ENCODE measurements at regions not wholly inside any gene's neighbourhood (a gene's known extent, or its start where the extent isn't known, plus 50 kb on each side); places are given as distances from the start of the nearest gene placed in this dataset.
A peak's percentile ranks its signal among the peaks of the same experiment; 100 is the strongest.

DNA sequence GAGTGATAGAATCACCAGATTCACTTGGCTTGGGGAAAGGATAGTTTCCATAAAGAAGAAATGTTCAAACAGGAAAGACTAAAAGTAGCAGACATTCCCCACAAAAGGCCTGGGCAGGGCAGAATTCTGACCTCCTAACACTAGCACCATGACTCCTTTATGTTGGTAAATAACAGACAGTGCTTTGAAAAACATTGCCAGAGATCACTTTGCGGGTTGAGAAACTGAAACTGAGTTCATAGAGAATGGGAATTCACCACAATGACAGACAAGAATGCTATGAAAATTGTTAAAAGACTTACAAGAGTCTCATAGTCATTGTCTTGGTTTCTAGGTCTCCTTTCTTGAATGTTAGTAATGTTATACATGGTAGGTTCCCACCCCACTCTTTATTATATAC, 172.5 kb upstream of the GLRA1 start:
- no peak overlapping the region for H3K4me3 ChIP-seq (ENCODE audit: low read depth, low read length)
- TF ChIP-seq CTCF (IDR thresholded peaks at IDR 0.05; ENCODE audit: insufficient read depth, low read depth, low read length, missing control alignments), result no peak
- DNase-seq (ENCODE audit: low read depth), result peak; percentile 10

DNA sequence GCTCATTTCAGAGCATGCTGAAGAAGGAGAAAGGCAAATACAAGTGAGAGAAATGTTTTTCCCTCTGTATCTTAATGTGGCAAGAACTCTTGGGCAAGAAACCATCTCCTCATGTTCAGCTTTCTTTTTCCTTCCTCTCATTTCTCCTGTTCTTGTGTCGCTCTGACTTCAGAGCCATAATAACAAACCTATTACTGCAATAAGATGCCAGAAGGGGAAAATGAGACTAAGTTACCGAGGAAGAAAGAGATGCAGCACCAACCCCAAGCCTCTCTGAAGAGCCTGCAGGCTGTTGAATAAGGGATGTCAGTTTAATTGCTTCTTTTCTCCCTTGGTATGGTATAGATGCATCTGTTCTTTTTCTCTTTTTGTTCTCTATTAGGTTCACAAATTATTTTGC, 170.1 kb upstream of the GLRA1 start:
- no peak for TF ChIP-seq CTCF (IDR thresholded peaks at IDR 0.05; ENCODE audit: insufficient read depth, low read depth, low read length, missing control alignments)
- H3K4me3 ChIP-seq (ENCODE audit: low read depth, low read length), result no peak overlapping the region
- DNase-seq (ENCODE audit: low read depth), result no peak

DNA sequence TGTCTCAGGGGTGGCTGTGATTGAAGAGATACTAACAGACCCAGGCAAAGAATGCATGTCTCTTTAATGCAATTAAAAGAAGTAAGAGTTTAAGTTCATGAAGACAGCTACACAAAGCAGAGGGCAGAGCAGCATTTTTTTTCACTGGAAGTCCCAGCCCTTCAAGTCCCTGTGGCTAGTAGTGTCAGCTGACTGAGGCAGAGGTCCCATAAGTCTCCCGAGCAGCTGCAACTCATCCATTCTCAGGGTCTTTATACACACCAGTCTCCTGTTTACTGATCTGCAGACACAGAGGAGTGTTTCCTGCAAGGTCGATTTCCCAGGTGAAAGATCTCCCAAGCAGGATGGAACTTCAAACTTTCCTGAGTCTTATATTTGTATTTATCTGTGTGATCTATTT, 169.4 kb upstream of the GLRA1 start:
- H3K4me3 ChIP-seq (ENCODE audit: low read depth, low read length), result no peak overlapping the region
- DNase-seq (ENCODE audit: low read depth), result no peak
- TF ChIP-seq CTCF (IDR thresholded peaks at IDR 0.05; ENCODE audit: insufficient read depth, low read depth, low read length, missing control alignments), result no peak

DNA sequence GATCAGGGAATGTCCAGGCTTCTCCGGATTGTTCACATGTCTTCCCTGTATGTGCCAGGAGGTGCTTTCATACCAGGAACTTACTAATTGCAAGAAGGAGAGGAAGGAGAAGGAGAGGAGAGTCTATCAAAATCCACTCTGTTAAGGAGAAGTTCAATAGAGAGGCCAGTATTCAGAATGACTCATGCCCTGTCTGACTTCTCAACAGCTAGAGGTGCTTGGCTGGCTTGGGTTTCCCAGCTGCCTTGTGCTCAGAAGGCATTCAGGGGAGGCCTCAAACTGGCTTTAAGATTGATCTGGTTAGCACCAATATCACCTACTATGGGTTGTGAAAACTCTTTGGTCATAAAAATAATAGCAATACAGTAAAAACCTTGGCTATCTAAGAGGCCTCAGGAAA, 167.9 kb upstream of the GLRA1 start:
- TF ChIP-seq CTCF (IDR thresholded peaks at IDR 0.05; ENCODE audit: insufficient read depth, low read depth, low read length, missing control alignments), result no peak

DNA sequence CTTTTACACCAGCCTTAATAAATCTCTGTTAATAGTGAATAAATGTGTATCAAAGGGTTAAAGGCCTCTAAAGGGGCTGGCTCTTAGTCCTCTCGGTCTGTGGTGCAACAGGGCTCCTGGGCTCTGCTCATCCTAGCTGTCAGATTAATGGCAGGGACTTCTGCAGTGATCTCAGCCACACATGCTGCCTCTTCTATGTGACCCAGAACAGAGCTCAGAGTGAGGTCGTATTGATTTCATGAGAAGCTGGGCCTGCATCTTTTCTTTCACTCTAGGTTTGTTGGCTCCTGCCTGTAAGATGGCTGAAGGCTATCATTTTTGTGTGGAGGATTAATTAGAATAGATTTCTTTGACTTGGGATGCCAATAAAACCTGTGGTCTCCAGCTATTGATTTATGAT, 165.0 kb upstream of the GLRA1 start:
- no peak for DNase-seq (ENCODE audit: low read depth)
- no peak for TF ChIP-seq CTCF (IDR thresholded peaks at IDR 0.05; ENCODE audit: insufficient read depth, low read depth, low read length, missing control alignments)
- no peak overlapping the region for H3K4me3 ChIP-seq (ENCODE audit: low read depth, low read length)

More for the DNA sequence above, 167.9 kb upstream of the GLRA1 start:
- DNase-seq (ENCODE audit: low read depth), result no peak
- H3K4me3 ChIP-seq (ENCODE audit: low read depth, low read length), result no peak overlapping the region

DNA sequence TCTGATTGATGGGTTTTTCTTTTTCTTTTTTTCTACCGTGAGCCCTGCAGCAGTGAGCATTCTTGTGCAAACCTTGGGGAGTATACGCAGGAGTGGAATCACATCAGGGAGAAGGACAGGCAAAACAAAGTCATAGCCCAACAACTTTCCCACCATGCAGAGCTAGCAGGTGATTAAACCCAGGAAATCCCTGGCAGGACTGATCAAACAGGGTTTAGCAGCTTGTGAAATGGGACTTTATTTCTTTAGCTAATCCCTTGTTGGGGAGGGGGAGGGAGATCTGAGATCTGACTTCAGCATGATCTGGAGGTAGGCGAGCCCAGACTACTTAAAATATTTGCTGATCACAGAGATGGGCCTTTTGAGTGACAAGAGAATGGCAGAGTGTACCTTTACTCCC, 162.0 kb upstream of the GLRA1 start:
- no peak overlapping the region for H3K4me3 ChIP-seq (ENCODE audit: low read depth, low read length)
- DNase-seq (ENCODE audit: low read depth), result no peak
- TF ChIP-seq CTCF (IDR thresholded peaks at IDR 0.05; ENCODE audit: insufficient read depth, low read depth, low read length, missing control alignments), result no peak

GRCh38 chr5:152084476-152084875, 159.8 kb upstream of the GLRA1 start:
- H3K4me3 ChIP-seq (ENCODE audit: low read depth, low read length), result no peak overlapping the region
- TF ChIP-seq CTCF (IDR thresholded peaks at IDR 0.05; ENCODE audit: insufficient read depth, low read depth, low read length, missing control alignments), result no peak
- DNase-seq (ENCODE audit: low read depth), result no peak

Data from GM12865 (cell line).